Liver (tissue), 8 donors: ENCODE measurements at regions not wholly inside any gene's neighbourhood (a gene's known extent, or its start where the extent isn't known, plus 50 kb on each side); places are given as distances from the start of the nearest gene placed in this dataset.

ENCODE experiments used
- DNase-seq: peaks from one replicate; pipeline ENCODE4 v3.0.0-alpha.2; 2017; ENCODE audit warnings: low spot score
- H3K27ac ChIP-seq, 2 donors: one replicate each; pipeline ENCODE4 v1.7.0; 2013; ENCODE audit warnings: inconsistent platforms in 2 of 2, low read length in 2 of 2, control low read depth in 1 of 2, low read depth in 1 of 2, mild to moderate bottlenecking in 1 of 2
- H3K27me3 ChIP-seq, 4 donors: one replicate each; pipeline versions ENCODE4 v1.6.1 to v1.7.0; 2013; ENCODE audit warnings: low read length in 3 of 4, inconsistent platforms in 1 of 4, mild to moderate bottlenecking in 1 of 4, moderate library complexity in 1 of 4; ENCODE audit not compliant: control insufficient read depth in 4 of 4, insufficient read depth in 4 of 4
- H3K36me3 ChIP-seq, 4 donors: one replicate each; pipeline versions ENCODE4 v1.6.1 to v1.7.0; 2013; ENCODE audit warnings: low read length in 3 of 4, mild to moderate bottlenecking in 3 of 4, low read depth in 1 of 4, moderate library complexity in 1 of 4; ENCODE audit not compliant: control insufficient read depth in 4 of 4, insufficient read depth in 3 of 4
- H3K4me1 ChIP-seq, 4 donors: one replicate each; pipeline versions ENCODE4 v1.6.1 to v1.7.0; 2013; ENCODE audit warnings: low read length in 3 of 4, mild to moderate bottlenecking in 3 of 4, moderate library complexity in 1 of 4; ENCODE audit not compliant: control insufficient read depth in 4 of 4, insufficient read depth in 4 of 4
- H3K4me3 ChIP-seq, 3 donors: one replicate each; pipeline versions ENCODE4 v1.6.1 to v1.7.0; 2013; ENCODE audit warnings: low read length in 3 of 3, control low read depth in 1 of 3, low read depth in 1 of 3, mild to moderate bottlenecking in 1 of 3
- H3K9ac ChIP-seq, 2 donors: one replicate each; pipeline ENCODE4 v1.7.0; 2013; ENCODE audit warnings: low read length in 2 of 2, mild to moderate bottlenecking in 2 of 2, moderate library complexity in 2 of 2, control low read depth in 1 of 2, low read depth in 1 of 2
- H3K9me3 ChIP-seq, 4 donors: one replicate each; pipeline versions ENCODE4 v1.6.1 to v1.7.0; 2013; ENCODE audit warnings: low read length in 3 of 4; ENCODE audit not compliant: control insufficient read depth in 4 of 4
- EGR1 ChIP-seq, 2 donors: IDR thresholded peaks; 2 replicates each; pipeline ENCODE4 v1.6.1; 2016 to 2018; ENCODE audit warnings: antibody characterized with exemption in 2 of 2, low read depth in 2 of 2
- FOXA1 ChIP-seq: IDR thresholded peaks from 2 replicates; pipeline ENCODE4 v1.6.1; 2016; ENCODE audit warnings: antibody characterized with exemption
- FOXA2 ChIP-seq: IDR thresholded peaks from 2 replicates; pipeline ENCODE4 v1.6.1; 2016; ENCODE audit warnings: antibody characterized with exemption
- HNF4A ChIP-seq, 2 donors: conservative IDR thresholded peaks; 2 replicates each; pipeline ENCODE4 v1.6.1; 2016; ENCODE audit warnings: antibody characterized with exemption in 2 of 2, mild to moderate bottlenecking in 2 of 2
- JUND ChIP-seq, 2 donors: IDR thresholded peaks; 2 replicates each; pipeline ENCODE4 v1.6.1; 2016; ENCODE audit warnings: antibody characterized with exemption in 2 of 2
- NR2F2 ChIP-seq: IDR thresholded peaks from 2 replicates; pipeline ENCODE4 v1.6.1; 2016; ENCODE audit warnings: antibody characterized with exemption
- RAD21 ChIP-seq, 2 donors: IDR thresholded peaks; 2 replicates each; pipeline ENCODE4 v1.6.1; 2016; ENCODE audit warnings: antibody characterized with exemption in 2 of 2, mild to moderate bottlenecking in 2 of 2
- RXRA ChIP-seq, 2 donors: IDR thresholded peaks; 2 replicates each; pipeline ENCODE4 v1.6.1; 2017 to 2018; ENCODE audit warnings: antibody characterized with exemption in 2 of 2, mild to moderate bottlenecking in 1 of 2
- TAF1 ChIP-seq: conservative IDR thresholded peaks from 2 replicates; pipeline ENCODE4 v1.6.1; 2016; ENCODE audit warnings: antibody characterized with exemption, mild to moderate bottlenecking
- YY1 ChIP-seq: IDR thresholded peaks from 2 replicates; pipeline ENCODE4 v1.6.1; 2016; ENCODE audit warnings: antibody characterized with exemption, mild to moderate bottlenecking
- ZBTB33 ChIP-seq: IDR thresholded peaks from 2 replicates; pipeline ENCODE4 v1.6.1; 2016; ENCODE audit warnings: antibody characterized with exemption
- WGBS: extraction: QIAGEN DNeasy Blood & Tissue Kit; methylation state at CpG from one replicate; pipeline ENCODE4 v1.1.7; 2013; 5-methylcytosine and 5-hydroxymethylcytosine counted together
- TF ChIP-seq, protein P1 (sequence below): fragments of 150-350 bp; IDR thresholded peaks from 2 replicates; pipeline ENCODE4 v1.5.1; 2017; ENCODE audit warnings: improper control_type of control experiment, low read depth, low read length; ENCODE audit not compliant: missing input control
- TF ChIP-seq, protein P2 (sequence below): IDR thresholded peaks from 2 replicates; pipeline ENCODE4 v1.6.1; 2016; ENCODE audit warnings: antibody characterized with exemption
- donor health status: healthy.
- donor health status: healthy.
- donor health status: healthy.
- donor health status: healthy.
- donor health status: healthy.

GRCh38 chr15:61571026-61571425 is 341.9 kb upstream of the RORA start:
- Histone ChIP-seq H3K9me3 (no peaks in the 10 kb centered on the region), H3K4me3 (no peak overlapping the region), H3K9ac (no peak overlapping the region), H3K27ac (no peak overlapping the region), H3K27me3 (no peaks in the 10 kb centered on the region), H3K4me1 (no peaks in the 10 kb centered on the region), H3K36me3 (no peaks in the 10 kb centered on the region)
- WGBS = 90% methylated on average over 1 of the region's 1 CpG
- DNase-seq = no peak
- TF ChIP-seq, protein P1, sequence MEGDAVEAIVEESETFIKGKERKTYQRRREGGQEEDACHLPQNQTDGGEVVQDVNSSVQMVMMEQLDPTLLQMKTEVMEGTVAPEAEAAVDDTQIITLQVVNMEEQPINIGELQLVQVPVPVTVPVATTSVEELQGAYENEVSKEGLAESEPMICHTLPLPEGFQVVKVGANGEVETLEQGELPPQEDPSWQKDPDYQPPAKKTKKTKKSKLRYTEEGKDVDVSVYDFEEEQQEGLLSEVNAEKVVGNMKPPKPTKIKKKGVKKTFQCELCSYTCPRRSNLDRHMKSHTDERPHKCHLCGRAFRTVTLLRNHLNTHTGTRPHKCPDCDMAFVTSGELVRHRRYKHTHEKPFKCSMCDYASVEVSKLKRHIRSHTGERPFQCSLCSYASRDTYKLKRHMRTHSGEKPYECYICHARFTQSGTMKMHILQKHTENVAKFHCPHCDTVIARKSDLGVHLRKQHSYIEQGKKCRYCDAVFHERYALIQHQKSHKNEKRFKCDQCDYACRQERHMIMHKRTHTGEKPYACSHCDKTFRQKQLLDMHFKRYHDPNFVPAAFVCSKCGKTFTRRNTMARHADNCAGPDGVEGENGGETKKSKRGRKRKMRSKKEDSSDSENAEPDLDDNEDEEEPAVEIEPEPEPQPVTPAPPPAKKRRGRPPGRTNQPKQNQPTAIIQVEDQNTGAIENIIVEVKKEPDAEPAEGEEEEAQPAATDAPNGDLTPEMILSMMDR = no peak
- no peak for TF ChIP-seq EGR1 (IDR thresholded peaks at IDR 0.05; ENCODE audit: low read depth in 2 of 2)
- TF ChIP-seq RXRA (IDR thresholded peaks at IDR 0.05) = no peak
- TF ChIP-seq HNF4A (conservative IDR thresholded peaks at IDR 0.05) = no peak
- no peak for TF ChIP-seq TAF1

GRCh38 chr15:61564785-61565184 is 335.7 kb upstream of the RORA start:
- no peaks in the 10 kb centered on the region for H3K9me3 ChIP-seq
- TF ChIP-seq JUND (IDR thresholded peaks at IDR 0.05) = no peak
- TF ChIP-seq FOXA2 = no peak
- no peak for TF ChIP-seq RXRA (IDR thresholded peaks at IDR 0.05)
- TF ChIP-seq FOXA1 = no peak
- no peaks in the 10 kb centered on the region for H3K4me1 ChIP-seq
- no peak overlapping the region for H3K4me3 ChIP-seq
- no peak overlapping the region for H3K27ac ChIP-seq
- no peaks in the 10 kb centered on the region for H3K27me3 ChIP-seq
- no peak for DNase-seq
- WGBS = 87% methylated on average over 3 of the region's 3 CpGs
- H3K36me3 ChIP-seq = no peaks in the 10 kb centered on the region
- no peak overlapping the region for H3K9ac ChIP-seq

- H3K36me3 ChIP-seq = no peaks in the 10 kb centered on the region
- no peak for TF ChIP-seq RAD21 (IDR thresholded peaks at IDR 0.05)
- no peak for TF ChIP-seq FOXA2
- no peak for TF ChIP-seq ZBTB33
- TF ChIP-seq, protein P2, sequence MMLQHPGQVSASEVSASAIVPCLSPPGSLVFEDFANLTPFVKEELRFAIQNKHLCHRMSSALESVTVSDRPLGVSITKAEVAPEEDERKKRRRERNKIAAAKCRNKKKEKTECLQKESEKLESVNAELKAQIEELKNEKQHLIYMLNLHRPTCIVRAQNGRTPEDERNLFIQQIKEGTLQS = no peak
- TF ChIP-seq EGR1 (IDR thresholded peaks at IDR 0.05; ENCODE audit: low read depth in 2 of 2) = no peak
- TF ChIP-seq RXRA (IDR thresholded peaks at IDR 0.05) = no peak
- TF ChIP-seq NR2F2 = no peak
- no peak for TF ChIP-seq TAF1
- TF ChIP-seq YY1 = no peak
- TF ChIP-seq, protein P1 = no peak
- no peak for DNase-seq
- H3K4me1 ChIP-seq = no peaks in the 10 kb centered on the region
- H3K9me3 ChIP-seq = no peaks in the 10 kb centered on the region
- H3K9ac ChIP-seq = no peak overlapping the region
- H3K4me3 ChIP-seq = no peak overlapping the region
- H3K27me3 ChIP-seq = no peaks in the 10 kb centered on the region
- 50% methylated on average over 6 of the region's 6 CpGs for WGBS
- no peak overlapping the region for H3K27ac ChIP-seq
Measured at GRCh38 chr15:61558172-61559136, 329.4 kb upstream of the RORA start.
